Uterus (tissue), 3 donors: ENCODE measurements at regions not wholly inside any gene's neighbourhood (a gene's known extent, or its start where the extent isn't known, plus 50 kb on each side); places are given as distances from the start of the nearest gene placed in this dataset.

ENCODE experiments used
- DNase-seq, 2 donors: peaks; one replicate each; pipeline ENCODE4 v3.0.0-alpha.2; 2019 to 2020
- H3K27ac ChIP-seq, 2 donors: fragments of 200-600 bp; sonication (generic); 1 replicate in 1 of 2; 2 replicates in 1 of 2; pipeline ENCODE4 v1.5.1; 2016 to 2018
- H3K27me3 ChIP-seq, 2 donors: fragments of 200-600 bp; sonication (generic); one replicate each; pipeline ENCODE4 v1.5.1; 2018 to 2019; ENCODE audit warnings: control low read depth in 1 of 2
- H3K36me3 ChIP-seq, 2 donors: fragments of 200-600 bp; sonication (generic); one replicate each; pipeline ENCODE4 v1.5.1; 2019; ENCODE audit warnings: control low read depth in 1 of 2
- H3K4me1 ChIP-seq, 2 donors: fragments of 200-600 bp; sonication (generic); one replicate each; pipeline ENCODE4 v1.5.1; 2018 to 2019; ENCODE audit warnings: control low read depth in 1 of 2
- H3K4me3 ChIP-seq, 2 donors: fragments of 200-600 bp; sonication (generic); 1 replicate in 1 of 2; 2 replicates in 1 of 2; pipeline ENCODE4 v1.5.1; 2018 to 2019; ENCODE audit warnings: mild to moderate bottlenecking in 1 of 2
- H3K9me3 ChIP-seq, 2 donors: fragments of 200-600 bp; sonication (generic); one replicate each; pipeline ENCODE4 v1.5.1; 2019; ENCODE audit warnings: control low read depth in 1 of 2
- POLR2A ChIP-seq, 2 donors: fragments of 450-650 bp; IDR thresholded peaks; one replicate each; pipeline ENCODE4 v1.6.1; 2016; ENCODE audit warnings: antibody characterized with exemption in 2 of 2, mild to moderate bottlenecking in 1 of 2, moderate library complexity in 1 of 2
- intact Hi-C: fragments of 100-400 bp; cut with DNase I; formaldehyde crosslinking; loops from one replicate; pipeline ENCODE4 v1.15.1; 2023; ENCODE audit warnings: low total_unique reads
- TF ChIP-seq, protein P1 (sequence below), 4 experiments: fragments of 200-600 bp in 2 of 4; fragments of 450-650 bp in 2 of 4; sonication (generic) in 2 of 4; IDR thresholded peaks; one replicate each; pipeline ENCODE4 v1.5.1; 2016 to 2019; ENCODE audit warnings: antibody characterized with exemption in 4 of 4, mild to moderate bottlenecking in 2 of 4, moderate library complexity in 1 of 4
- donor health status: DM: yes; HTN: yes; CAD: no.

GRCh38 chr21:17195976-17196375 is 316.9 kb upstream of the CXADR start:
- Histone ChIP-seq H3K4me1 (no peaks in the 10 kb centered on the region), H3K4me3 (no peak overlapping the region), H3K27me3 (no peaks in the 10 kb centered on the region), H3K36me3 (no peaks in the 10 kb centered on the region), H3K9me3 (no peaks in the 10 kb centered on the region), H3K27ac (peak overlapping the region; percentile 57 to 78)
- intact Hi-C loops: no loop called here
- no peak for TF ChIP-seq POLR2A (IDR thresholded peaks at IDR 0.05)
- TF ChIP-seq, protein P1, sequence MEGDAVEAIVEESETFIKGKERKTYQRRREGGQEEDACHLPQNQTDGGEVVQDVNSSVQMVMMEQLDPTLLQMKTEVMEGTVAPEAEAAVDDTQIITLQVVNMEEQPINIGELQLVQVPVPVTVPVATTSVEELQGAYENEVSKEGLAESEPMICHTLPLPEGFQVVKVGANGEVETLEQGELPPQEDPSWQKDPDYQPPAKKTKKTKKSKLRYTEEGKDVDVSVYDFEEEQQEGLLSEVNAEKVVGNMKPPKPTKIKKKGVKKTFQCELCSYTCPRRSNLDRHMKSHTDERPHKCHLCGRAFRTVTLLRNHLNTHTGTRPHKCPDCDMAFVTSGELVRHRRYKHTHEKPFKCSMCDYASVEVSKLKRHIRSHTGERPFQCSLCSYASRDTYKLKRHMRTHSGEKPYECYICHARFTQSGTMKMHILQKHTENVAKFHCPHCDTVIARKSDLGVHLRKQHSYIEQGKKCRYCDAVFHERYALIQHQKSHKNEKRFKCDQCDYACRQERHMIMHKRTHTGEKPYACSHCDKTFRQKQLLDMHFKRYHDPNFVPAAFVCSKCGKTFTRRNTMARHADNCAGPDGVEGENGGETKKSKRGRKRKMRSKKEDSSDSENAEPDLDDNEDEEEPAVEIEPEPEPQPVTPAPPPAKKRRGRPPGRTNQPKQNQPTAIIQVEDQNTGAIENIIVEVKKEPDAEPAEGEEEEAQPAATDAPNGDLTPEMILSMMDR (IDR thresholded peaks at IDR 0.05): no peak
- no peak for DNase-seq

GRCh38 chr21:17196623-17197022 is 316.2 kb upstream of the CXADR start:
- no peak for DNase-seq
- no peaks in the 10 kb centered on the region for H3K27me3 ChIP-seq
- no peaks in the 10 kb centered on the region for H3K9me3 ChIP-seq
- H3K4me1 ChIP-seq: no peaks in the 10 kb centered on the region
- H3K4me3 ChIP-seq: no peak overlapping the region
- peak overlapping the region; percentile 57 to 78 for H3K27ac ChIP-seq
- H3K36me3 ChIP-seq: no peaks in the 10 kb centered on the region
- TF ChIP-seq, protein P1 (IDR thresholded peaks at IDR 0.05): no peak
- intact Hi-C loops: no loop called here

DNA sequence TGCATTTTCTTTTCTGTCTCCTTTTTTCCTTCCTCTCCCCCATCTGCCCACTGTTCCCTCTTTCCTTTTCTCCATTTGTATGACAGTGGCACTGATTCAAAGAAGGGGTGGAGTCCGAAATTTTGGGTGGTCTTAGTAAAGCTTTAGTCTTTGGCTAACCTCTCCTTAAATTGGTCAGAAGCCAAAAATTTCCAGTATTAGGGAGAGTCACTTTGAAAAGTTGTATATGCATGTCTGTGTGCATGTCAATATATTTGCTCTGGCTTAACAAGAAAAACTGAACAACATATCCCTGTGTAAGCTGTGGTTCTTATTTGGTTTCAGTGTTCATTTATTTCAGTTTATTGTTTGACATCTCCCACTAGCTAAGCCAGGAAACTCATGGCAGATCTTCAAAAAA is 314.8 kb upstream of the CXADR start:
- H3K36me3 ChIP-seq: no peaks in the 10 kb centered on the region
- no peaks in the 10 kb centered on the region for H3K9me3 ChIP-seq
- no peaks in the 10 kb centered on the region for H3K27me3 ChIP-seq
- no peak for TF ChIP-seq POLR2A (IDR thresholded peaks at IDR 0.05)
- TF ChIP-seq, protein P1 (IDR thresholded peaks at IDR 0.05): no peak
- no peaks in the 10 kb centered on the region for H3K4me1 ChIP-seq
- peak overlapping the region; percentile 57 to 78 for H3K27ac ChIP-seq
- intact Hi-C loops: no loop called here
- no peak for DNase-seq
- H3K4me3 ChIP-seq: no peak overlapping the region

DNA sequence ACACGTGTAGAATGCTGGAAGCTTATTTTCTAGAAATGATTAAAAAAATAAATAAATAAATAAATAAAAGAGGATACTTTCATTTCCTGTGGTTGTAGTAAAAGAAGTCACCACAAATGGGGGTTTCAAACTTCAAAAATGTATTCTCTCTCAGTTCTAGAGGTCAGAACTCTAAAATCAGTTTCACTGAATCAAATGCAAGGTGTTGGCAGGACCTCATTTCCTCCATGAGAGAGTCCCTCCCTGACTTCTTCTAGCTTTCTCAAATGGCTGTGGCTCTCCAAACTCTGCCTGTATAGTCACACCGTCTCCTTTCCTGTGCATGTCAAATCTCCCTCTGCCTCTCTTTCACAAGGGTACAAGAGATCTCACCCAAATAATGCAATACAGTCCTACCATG is 312.6 kb upstream of the CXADR start:
- intact Hi-C loops: no loop called here
- H3K9me3 ChIP-seq: no peaks in the 10 kb centered on the region
- H3K36me3 ChIP-seq: no peaks in the 10 kb centered on the region
- no peak overlapping the region for H3K4me3 ChIP-seq
- TF ChIP-seq, protein P1 (IDR thresholded peaks at IDR 0.05): no peak
- TF ChIP-seq POLR2A (IDR thresholded peaks at IDR 0.05): no peak
- H3K27ac ChIP-seq: no peak overlapping the region
- H3K27me3 ChIP-seq: no peaks in the 10 kb centered on the region
- H3K4me1 ChIP-seq: no peaks in the 10 kb centered on the region
- DNase-seq: no peak

DNA sequence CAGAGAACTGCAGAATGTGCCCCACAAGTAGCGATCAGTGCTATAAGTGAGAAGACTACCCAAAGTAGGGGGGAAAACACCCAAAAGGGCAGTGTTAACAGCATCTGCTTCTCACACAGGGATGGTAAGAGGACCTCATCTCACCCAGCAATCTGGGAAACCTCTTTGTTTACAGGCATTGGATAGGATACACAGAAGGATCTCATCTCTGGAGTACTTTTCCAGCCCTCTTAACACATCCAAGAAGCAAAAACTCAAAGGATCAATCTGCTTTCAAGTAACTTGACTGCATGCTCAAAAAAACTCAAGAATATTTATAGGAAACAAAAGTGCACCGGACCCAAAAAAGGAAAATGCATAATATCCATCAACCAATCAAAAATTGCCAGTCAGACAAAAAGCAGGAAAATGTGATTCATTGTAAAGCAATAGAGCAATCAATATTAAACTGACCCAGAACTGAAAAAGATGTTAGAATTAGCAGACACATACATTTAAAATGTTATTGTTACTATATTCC is 311.0 kb upstream of the CXADR start:
- TF ChIP-seq POLR2A (IDR thresholded peaks at IDR 0.05): no peak
- TF ChIP-seq, protein P1 (IDR thresholded peaks at IDR 0.05): no peak
- no peaks in the 10 kb centered on the region for H3K9me3 ChIP-seq
- H3K27me3 ChIP-seq: no peaks in the 10 kb centered on the region
- H3K4me1 ChIP-seq: no peaks in the 10 kb centered on the region
- H3K27ac ChIP-seq: peak overlapping the region in 1 of 2 donors; percentile 12
- H3K4me3 ChIP-seq: no peak overlapping the region
- intact Hi-C loops: no loop called here
- DNase-seq: no peak
- no peaks in the 10 kb centered on the region for H3K36me3 ChIP-seq
